Right lobe of liver (tissue), 6 donors: ENCODE measurements at regions not wholly inside any gene's neighbourhood (a gene's known extent, or its start where the extent isn't known, plus 50 kb on each side); places are given as distances from the start of the nearest gene placed in this dataset.
A peak's percentile ranks its signal among the peaks of the same experiment; 100 is the strongest.
"Not testable (repeated sequence)": the region's sequence is repeated elsewhere in the genome, so short reads cannot be mapped to it uniquely, and the experiment has no call there.

Experiments used
- ATAC-seq, 4 donors: fragments of 200-7000 bp; cut with Tn5 transposase; one replicate each; pipeline ENCODE4 v1.9.1; 2020; ENCODE audit warnings: mild to moderate bottlenecking in 4 of 4, moderate library complexity in 4 of 4
- DNase-seq, 3 donors: peaks; one replicate each; pipeline ENCODE4 v3.0.0-alpha.2; 2020
- H3K27ac ChIP-seq, 3 donors: fragments of 200-600 bp; one replicate each; pipeline ENCODE4 v1.8.0; 2022
- H3K27me3 ChIP-seq, 2 donors: fragments of 200-600 bp; one replicate each; pipeline ENCODE4 v1.8.0; 2022
- H3K36me3 ChIP-seq, 4 donors: fragments of 200-600 bp; sonication (generic) in 1 of 4; one replicate each; pipeline versions ENCODE4 v1.5.1 to v1.8.0; 2017 to 2022; ENCODE audit warnings: control low read depth in 1 of 4
- H3K4me1 ChIP-seq, 4 donors: fragments of 200-600 bp; sonication (generic) in 1 of 4; one replicate each; pipeline versions ENCODE4 v1.5.1 to v1.8.0; 2017 to 2022; ENCODE audit warnings: control low read depth in 1 of 4
- H3K4me3 ChIP-seq, 3 donors: fragments of 200-600 bp; one replicate each; pipeline ENCODE4 v1.8.0; 2022
- H3K9me3 ChIP-seq, 4 donors: fragments of 200-600 bp; sonication (generic) in 1 of 4; one replicate each; pipeline versions ENCODE4 v1.5.1 to v1.8.0; 2017 to 2022; ENCODE audit warnings: control low read depth in 1 of 4
- CTCF ChIP-seq, 4 donors: fragments of 200-600 bp in 3 of 4; fragments of 450-650 bp in 1 of 4; IDR thresholded peaks; one replicate each; pipeline versions ENCODE4 v1.5.1 to v1.8.0; 2016 to 2022; ENCODE audit warnings: antibody characterized with exemption in 4 of 4, mild to moderate bottlenecking in 2 of 4
- WGBS: methylation state at CpG from one replicate; pipeline ENCODE4 v1.1.6; 2018; ENCODE audit warnings: low coverage, low lambda C conversion rate; ENCODE audit not compliant: insufficient coverage; ENCODE audit errors: missing lambda C conversion rate; 5-methylcytosine and 5-hydroxymethylcytosine counted together
- intact Hi-C, 2 donors: fragments of 100-400 bp; cut with DNase I; formaldehyde crosslinking; loops; one replicate each; pipeline versions ENCODE4 v1.11.2 to v1.14.1; 2022
- donor health status: DM: no; HTN: yes; CAD: no.
- donor health status: DM: no; HTN: no; CAD: no.
- donor health status: DM: no; HTN: no; CAD: no.
- donor health status: DM: no; HTN: yes; CAD: no.
- donor health status: DM: no; HTN: yes; CAD: no.

- not testable (repeated sequence) for H3K36me3 ChIP-seq, ATAC-seq
Observed at GRCh38 chr7:9919-10318, 182.5 kb upstream of the FAM20C start.

GRCh38 chr7:32565-33280 lies 159.6 kb upstream of the FAM20C start:
- H3K4me1 ChIP-seq, ATAC-seq, H3K9me3 ChIP-seq, H3K36me3 ChIP-seq, H3K27ac ChIP-seq, H3K4me3 ChIP-seq, intact Hi-C loops, H3K27me3 ChIP-seq: not testable (repeated sequence)
- peak in 1 of 3 donors; percentile 39 for DNase-seq
- WGBS = 94% methylated on average over 3 of the region's 20 CpGs

More at GRCh38 chr7:9919-10318, 182.5 kb upstream of the FAM20C start:
- H3K4me1 ChIP-seq, DNase-seq, H3K27ac ChIP-seq, H3K27me3 ChIP-seq, H3K9me3 ChIP-seq, intact Hi-C loops, H3K4me3 ChIP-seq: not testable (repeated sequence)
- no CpG with 5 or more reads among the region's 1 CpG for WGBS

GRCh38 chr7:35121-35541 lies 157.2 kb upstream of the FAM20C start:
- ATAC-seq, H3K27me3 ChIP-seq, H3K4me3 ChIP-seq, H3K27ac ChIP-seq, H3K9me3 ChIP-seq, H3K4me1 ChIP-seq, H3K36me3 ChIP-seq, intact Hi-C loops: not testable (repeated sequence)
- 60% methylated on average over 3 of the region's 9 CpGs for WGBS
- DNase-seq = peak in 2 of 3 donors; percentile 21 to 47

GRCh38 chr7:36539-36938 lies 155.8 kb upstream of the FAM20C start:
- peak; percentile 34 to 54 (median 35) for ATAC-seq
- H3K9me3 ChIP-seq, H3K27me3 ChIP-seq, H3K36me3 ChIP-seq, H3K4me3 ChIP-seq, DNase-seq, intact Hi-C loops, H3K27ac ChIP-seq, H3K4me1 ChIP-seq: not testable (repeated sequence)
- WGBS = no CpG with 5 or more reads among the region's 4 CpGs

GRCh38 chr7:37656-38055 lies 154.7 kb upstream of the FAM20C start:
- H3K9me3 ChIP-seq, H3K27me3 ChIP-seq, intact Hi-C loops, H3K4me3 ChIP-seq, H3K27ac ChIP-seq, ATAC-seq, DNase-seq, H3K36me3 ChIP-seq, H3K4me1 ChIP-seq: not testable (repeated sequence)
- 88% methylated on average over 9 of the region's 10 CpGs for WGBS

GRCh38 chr7:38444-38843 lies 153.9 kb upstream of the FAM20C start:
- H3K27me3 ChIP-seq, DNase-seq, intact Hi-C loops, H3K4me3 ChIP-seq, H3K9me3 ChIP-seq, H3K27ac ChIP-seq, H3K4me1 ChIP-seq, H3K36me3 ChIP-seq: not testable (repeated sequence)
- no CpG with 5 or more reads among the region's 4 CpGs for WGBS
- ATAC-seq = peak in 3 of 4 donors; percentile 37 to 54 (median 40)

- H3K27me3 ChIP-seq, H3K36me3 ChIP-seq, H3K9me3 ChIP-seq, H3K4me3 ChIP-seq, intact Hi-C loops, H3K4me1 ChIP-seq, H3K27ac ChIP-seq: not testable (repeated sequence)
- peak in 3 of 4 donors; percentile 7 to 22 (median 17) for TF ChIP-seq CTCF (IDR thresholded peaks at IDR 0.05)
- DNase-seq (peak; percentile 19 to 55 (median 48)), ATAC-seq (peak; percentile 49 to 69 (median 68))
- 30% methylated on average over 2 of the region's 5 CpGs for whole genome bisulfite sequencing
Observed at GRCh38 chr7:39984-40740, 152.2 kb upstream of the FAM20C start.
